ENCODE measurements at regions not wholly inside any gene's neighbourhood (a gene's known extent, or its start where the extent isn't known, plus 50 kb on each side); places are given as distances from the start of the nearest gene placed in this dataset.

- no peak for ATAC-seq
- Histone ChIP-seq H3K4me1 (no peaks in the 10 kb centered on the region), H3K27me3 (no peaks in the 10 kb centered on the region), H3K36me3 (no peaks in the 10 kb centered on the region), H3K9me3 (no peaks in the 10 kb centered on the region), H3K27ac (no peak overlapping the region), H3K4me3 (no peak overlapping the region)
- intact Hi-C loops (cut with DNase I) = no loop called here
- DNase-seq = no peak
- TF ChIP-seq POLR2A (IDR thresholded peaks at IDR 0.05) (no peak), CTCF (IDR thresholded peaks at IDR 0.05) (no peak)
- 76% methylated on average over 3 of the region's 3 CpGs for WGBS (ENCODE audit: insufficient coverage, low coverage, low lambda C conversion rate, missing lambda C conversion rate)
These were observed 644.4 kb upstream of the FAM241A start for GRCh38 chr4:111500858-111501257.

DNA sequence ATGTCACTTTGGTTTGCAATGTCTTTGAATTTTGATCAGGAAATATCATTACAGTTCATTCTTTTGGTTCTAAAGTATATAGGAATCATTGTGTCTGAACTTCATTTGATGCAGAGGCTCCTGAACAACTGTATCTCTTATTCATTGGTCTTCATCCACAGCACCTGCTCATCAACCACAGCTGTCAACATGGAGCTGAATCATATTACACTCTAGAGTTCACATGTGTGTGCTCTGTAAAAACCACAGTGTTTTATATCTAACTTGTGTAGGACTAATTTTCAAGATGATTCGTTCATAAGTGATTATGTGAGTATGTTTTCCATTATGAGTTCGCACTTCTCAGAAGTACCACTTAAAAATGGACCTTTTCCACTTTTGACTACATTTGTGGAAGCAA is 643.3 kb upstream of the FAM241A start:
- H3K4me3 ChIP-seq = no peak overlapping the region
- WGBS (ENCODE audit: insufficient coverage, low coverage, low lambda C conversion rate, missing lambda C conversion rate) = 52% methylated on average over 2 of the region's 2 CpGs
- ATAC-seq = no peak
- TF ChIP-seq POLR2A (IDR thresholded peaks at IDR 0.05) (no peak), CTCF (IDR thresholded peaks at IDR 0.05) (no peak)
- no peak for DNase-seq
- H3K27ac ChIP-seq = no peak overlapping the region
- intact Hi-C loops (cut with DNase I) = no loop called here
- H3K27me3 ChIP-seq = no peaks in the 10 kb centered on the region
- H3K36me3 ChIP-seq = no peaks in the 10 kb centered on the region
- no peaks in the 10 kb centered on the region for H3K9me3 ChIP-seq
- no peaks in the 10 kb centered on the region for H3K4me1 ChIP-seq

GRCh38 chr4:111502626-111503025 is 642.6 kb upstream of the FAM241A start:
- H3K9me3 ChIP-seq = no peaks in the 10 kb centered on the region
- no peak overlapping the region for H3K27ac ChIP-seq
- 40% methylated on average over 2 of the region's 2 CpGs for WGBS (ENCODE audit: insufficient coverage, low coverage, low lambda C conversion rate, missing lambda C conversion rate)
- no peaks in the 10 kb centered on the region for H3K4me1 ChIP-seq
- no peak for TF ChIP-seq POLR2A (IDR thresholded peaks at IDR 0.05)
- no peak for TF ChIP-seq CTCF (IDR thresholded peaks at IDR 0.05)
- no peaks in the 10 kb centered on the region for H3K27me3 ChIP-seq
- H3K36me3 ChIP-seq = no peaks in the 10 kb centered on the region
- no peak for DNase-seq
- ATAC-seq = no peak
- intact Hi-C loops (cut with DNase I) = no loop called here
- no peak overlapping the region for H3K4me3 ChIP-seq

DNA sequence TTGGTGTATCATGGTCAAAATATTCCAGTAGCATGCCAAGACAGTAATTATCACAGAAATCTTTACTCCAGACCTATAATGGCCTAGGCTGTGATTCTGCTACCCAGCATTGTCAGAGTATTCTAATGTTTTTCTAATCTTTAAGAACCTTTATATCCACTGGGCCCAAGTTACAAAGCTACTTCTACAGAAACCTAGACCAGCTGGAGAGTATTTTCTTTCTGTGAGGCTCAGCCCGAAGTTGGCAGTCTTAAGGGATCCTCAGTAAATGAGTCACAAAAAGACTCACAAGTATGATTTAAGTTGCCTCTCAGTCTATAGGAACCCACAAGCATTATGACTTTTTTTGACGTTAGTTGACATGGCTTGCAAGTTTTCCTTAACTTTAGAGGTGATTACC is 638.5 kb upstream of the FAM241A start:
- no peak overlapping the region for H3K4me3 ChIP-seq
- WGBS (ENCODE audit: insufficient coverage, low coverage, low lambda C conversion rate, missing lambda C conversion rate) = 28% methylated on average over 2 of the region's 2 CpGs
- H3K9me3 ChIP-seq = no peaks in the 10 kb centered on the region
- no peak overlapping the region for H3K27ac ChIP-seq
- no peaks in the 10 kb centered on the region for H3K36me3 ChIP-seq
- ATAC-seq = no peak
- intact Hi-C loops (cut with DNase I) = no loop called here
- no peak for DNase-seq
- no peaks in the 10 kb centered on the region for H3K4me1 ChIP-seq
- TF ChIP-seq CTCF (IDR thresholded peaks at IDR 0.05) (no peak), POLR2A (IDR thresholded peaks at IDR 0.05) (no peak)
- H3K27me3 ChIP-seq = no peaks in the 10 kb centered on the region

- Histone ChIP-seq H3K9me3 (no peaks in the 10 kb centered on the region), H3K4me3 (no peak overlapping the region), H3K36me3 (no peaks in the 10 kb centered on the region), H3K27me3 (no peaks in the 10 kb centered on the region), H3K27ac (no peak overlapping the region), H3K4me1 (no peaks in the 10 kb centered on the region)
- no peak for ATAC-seq
- no peak for DNase-seq
- TF ChIP-seq CTCF (IDR thresholded peaks at IDR 0.05) (no peak), POLR2A (IDR thresholded peaks at IDR 0.05) (no peak)
- intact Hi-C loops (cut with DNase I) = no loop called here
These were observed 634.7 kb upstream of the FAM241A start for GRCh38 chr4:111510535-111510934.

All from right lobe of liver (tissue), 6 donors.